HG02970 (cell line): ENCODE measurements at regions not wholly inside any gene's neighbourhood (a gene's known extent, or its start where the extent isn't known, plus 50 kb on each side); places are given as distances from the start of the nearest gene placed in this dataset.

Source experiments
- ATAC-seq: cut with Tn5 transposase; IDR thresholded peaks from one replicate; pipeline ENCODE4 v1.9.1; 2021; ENCODE audit warnings: mild to moderate bottlenecking, moderate library complexity, moderate number of reproducible peaks; ENCODE audit not compliant: unreplicated experiment, low FRiP score

DNA sequence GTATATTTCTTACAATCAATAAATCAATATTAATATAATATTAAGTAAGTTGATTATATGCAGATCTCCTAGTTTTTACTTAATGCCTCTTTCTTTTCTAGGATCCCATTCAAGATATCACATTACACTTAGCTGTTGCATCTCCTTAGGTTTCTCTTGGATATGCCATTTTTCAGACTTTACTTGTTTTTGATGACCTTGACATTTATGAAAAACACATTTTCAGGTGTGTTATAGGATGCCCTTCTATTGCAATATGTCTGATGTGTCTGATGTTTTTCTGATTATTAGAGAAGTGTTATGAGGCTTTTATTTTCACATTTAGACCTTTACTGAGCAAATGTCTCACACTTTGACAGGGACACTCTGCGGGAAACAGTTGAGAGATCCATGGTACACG, 933.6 kb upstream of the CNTNAP5 start:
- no peak for ATAC-seq

GRCh38 chr2:123093199-123093598, 931.9 kb upstream of the CNTNAP5 start:
- ATAC-seq, result no peak

GRCh38 chr2:123095219-123095835, 929.8 kb upstream of the CNTNAP5 start:
- no peak for ATAC-seq

GRCh38 chr2:123098619-123099018, 926.5 kb upstream of the CNTNAP5 start:
- ATAC-seq, result no peak

GRCh38 chr2:123101434-123101833, 923.7 kb upstream of the CNTNAP5 start:
- no peak for ATAC-seq

DNA sequence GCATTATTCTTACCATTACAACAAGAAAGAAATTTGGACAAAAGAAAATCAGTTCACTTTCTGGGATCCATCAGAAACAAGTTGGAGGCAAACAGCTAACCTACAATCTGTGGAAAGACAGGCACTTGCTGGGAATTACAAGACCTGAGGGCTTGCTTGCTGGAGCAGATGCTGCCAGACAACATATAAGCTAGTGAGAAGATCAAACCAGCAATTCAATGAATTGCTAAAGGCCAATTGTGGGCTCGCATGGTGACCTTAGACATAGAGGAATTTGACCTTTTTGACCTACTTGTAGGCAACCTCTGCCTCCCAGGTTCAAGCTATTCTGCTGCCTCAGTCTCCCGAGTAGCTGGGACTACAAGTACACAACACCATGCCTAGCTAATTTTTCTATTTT, 921.2 kb upstream of the CNTNAP5 start:
- ATAC-seq, result no peak

GRCh38 chr2:123116595-123116994, 908.5 kb upstream of the CNTNAP5 start:
- ATAC-seq, result no peak

- ATAC-seq, result no peak
These were observed 897.9 kb upstream of the CNTNAP5 start for GRCh38 chr2:123127236-123127635.

- no peak for ATAC-seq
These were observed 896.1 kb upstream of the CNTNAP5 start for GRCh38 chr2:123128951-123129350.

DNA sequence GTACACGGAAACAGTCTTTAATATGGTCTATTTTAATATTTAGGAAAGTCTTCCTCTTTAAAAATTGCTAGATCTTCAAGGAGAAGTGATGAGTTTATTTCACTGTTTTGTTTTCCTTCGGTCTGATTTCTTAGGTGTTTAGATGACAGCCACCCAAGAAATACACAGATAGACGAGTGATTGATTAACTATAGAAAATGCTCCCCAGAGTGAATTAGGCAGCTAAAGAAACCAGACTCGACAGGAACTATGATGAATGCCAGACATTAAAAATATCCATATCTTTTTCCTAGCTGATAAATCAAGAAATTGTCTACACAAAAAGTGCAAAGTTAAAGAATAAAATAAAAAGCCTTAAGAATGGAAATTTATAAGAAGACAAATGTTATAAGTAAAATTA, 888.7 kb upstream of the CNTNAP5 start:
- no peak for ATAC-seq

DNA sequence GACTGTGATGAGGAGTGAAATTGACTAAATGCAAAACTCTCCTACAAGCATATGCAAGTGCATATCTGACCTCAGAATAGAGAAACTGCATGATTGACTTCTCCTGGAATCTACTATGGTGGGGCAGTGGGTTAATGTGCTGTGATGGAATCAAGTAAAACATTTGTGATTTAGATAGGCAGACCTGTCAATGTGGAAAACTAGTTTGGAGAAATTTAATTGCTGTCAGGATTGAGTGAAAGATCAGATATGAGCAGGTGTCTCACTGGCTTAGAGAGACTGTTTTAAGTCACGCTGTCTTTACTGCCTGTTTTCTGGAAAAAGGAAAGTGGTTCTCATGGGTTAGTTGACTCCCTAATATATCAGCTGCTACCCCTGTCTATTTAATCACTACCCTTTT, 881.0 kb upstream of the CNTNAP5 start:
- no peak for ATAC-seq

- ATAC-seq, result no peak
These were observed 872.0 kb upstream of the CNTNAP5 start for GRCh38 chr2:123153041-123153440.

DNA sequence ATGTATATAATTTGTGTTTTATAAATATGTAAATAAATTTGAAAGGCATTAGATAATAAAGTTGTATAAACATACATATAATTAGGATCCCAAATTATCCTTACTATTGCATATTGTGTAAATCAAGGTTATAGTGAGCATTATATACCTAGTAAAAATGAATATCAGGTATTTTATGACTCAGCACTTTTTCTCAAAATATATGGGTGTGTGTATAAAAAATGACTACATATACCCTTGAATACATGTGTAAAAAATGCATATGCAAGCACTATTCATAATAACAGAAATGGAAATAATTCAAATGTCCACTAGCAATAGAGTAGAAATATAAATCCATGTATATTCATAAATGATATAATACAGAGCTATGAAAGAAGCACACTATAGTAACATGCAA, 870.9 kb upstream of the CNTNAP5 start:
- ATAC-seq, result no peak

DNA sequence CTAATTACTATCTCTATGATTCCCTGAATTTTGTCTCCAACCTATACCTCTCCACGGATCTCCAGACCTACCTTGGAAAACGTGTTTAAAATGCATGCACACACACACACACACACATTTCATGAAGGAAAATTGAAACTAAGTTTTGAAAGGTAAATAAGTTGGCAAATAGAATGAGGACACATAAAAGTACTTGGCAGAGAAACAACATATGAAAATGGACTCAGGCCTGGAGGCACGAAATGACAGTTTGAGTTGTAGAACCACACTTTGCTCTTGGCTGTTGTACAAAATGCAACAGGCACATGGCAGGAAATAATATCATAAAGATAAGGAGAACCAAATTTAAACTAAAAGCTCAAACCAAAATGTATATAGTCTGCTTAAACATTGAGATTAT, 868.1 kb upstream of the CNTNAP5 start:
- no peak for ATAC-seq

- no peak for ATAC-seq
These were observed 862.6 kb upstream of the CNTNAP5 start for GRCh38 chr2:123162400-123163016.

GRCh38 chr2:123163398-123163797, 861.7 kb upstream of the CNTNAP5 start:
- ATAC-seq, result no peak

- ATAC-seq, result no peak
These were observed 860.9 kb upstream of the CNTNAP5 start for GRCh38 chr2:123164216-123164615.

- ATAC-seq, result no peak
These were observed 859.5 kb upstream of the CNTNAP5 start for GRCh38 chr2:123165616-123166015.

- no peak for ATAC-seq
These were observed 845.6 kb upstream of the CNTNAP5 start for GRCh38 chr2:123179526-123179925.

GRCh38 chr2:123195957-123196356, 829.1 kb upstream of the CNTNAP5 start:
- no peak for ATAC-seq

DNA sequence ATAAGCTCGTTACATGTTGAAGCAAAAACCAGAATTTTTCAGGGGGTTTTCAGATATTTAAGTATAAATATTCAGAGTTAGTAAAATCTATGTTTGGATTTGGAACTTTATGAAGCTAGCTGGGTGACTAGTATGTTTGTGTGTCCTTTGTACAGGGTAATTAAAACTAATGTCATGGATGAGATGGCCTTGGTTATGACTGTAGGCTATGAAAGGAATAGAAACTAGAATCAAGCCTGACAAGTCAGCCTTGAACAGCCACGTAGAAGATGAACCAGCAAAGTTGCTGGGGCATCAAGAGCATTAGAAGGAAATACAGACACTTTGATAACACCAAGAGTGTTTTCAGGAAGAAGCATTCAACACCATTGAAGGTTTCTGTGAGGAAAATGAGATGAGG, 825.1 kb upstream of the CNTNAP5 start:
- ATAC-seq, result no peak

GRCh38 chr2:123207245-123207644, 817.8 kb upstream of the CNTNAP5 start:
- ATAC-seq, result no peak

- ATAC-seq, result no peak
These were observed 815.9 kb upstream of the CNTNAP5 start for GRCh38 chr2:123209202-123209601.
